ENCODE measurements at regions not wholly inside any gene's neighbourhood (a gene's known extent, or its start where the extent isn't known, plus 50 kb on each side); places are given as distances from the start of the nearest gene placed in this dataset.

DNA sequence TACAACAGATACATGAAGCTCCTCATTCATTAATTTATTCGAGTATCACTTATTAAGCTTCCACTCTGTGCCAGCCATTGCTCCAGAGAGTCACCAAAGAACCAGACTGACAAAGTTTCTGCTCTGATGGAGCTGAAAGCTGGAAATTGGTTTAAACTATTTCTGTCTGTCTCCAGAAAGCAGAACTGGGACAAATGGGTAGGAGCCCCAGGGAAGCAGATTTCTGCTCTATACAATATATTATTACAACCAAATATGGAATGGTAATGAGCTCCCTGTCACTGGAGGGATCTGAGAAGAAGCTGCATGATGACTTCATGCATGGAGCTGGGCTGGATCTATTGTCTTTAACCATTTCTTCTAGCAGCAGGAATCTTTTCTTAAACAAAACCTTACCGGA lies 165.4 kb upstream of the ADO start:
- in situ Hi-C loops (cut with MboI; ENCODE audit: low pct_unique_long_range_greater_than_20kb, low sequenced_read_pairs), result no loop called here
- DNase-seq, result no peak

GRCh38 chr10:62640411-62640810 lies 164.1 kb upstream of the ADO start:
- no peak for DNase-seq
- in situ Hi-C loops (cut with MboI; ENCODE audit: low pct_unique_long_range_greater_than_20kb, low sequenced_read_pairs), result no loop called here

DNA sequence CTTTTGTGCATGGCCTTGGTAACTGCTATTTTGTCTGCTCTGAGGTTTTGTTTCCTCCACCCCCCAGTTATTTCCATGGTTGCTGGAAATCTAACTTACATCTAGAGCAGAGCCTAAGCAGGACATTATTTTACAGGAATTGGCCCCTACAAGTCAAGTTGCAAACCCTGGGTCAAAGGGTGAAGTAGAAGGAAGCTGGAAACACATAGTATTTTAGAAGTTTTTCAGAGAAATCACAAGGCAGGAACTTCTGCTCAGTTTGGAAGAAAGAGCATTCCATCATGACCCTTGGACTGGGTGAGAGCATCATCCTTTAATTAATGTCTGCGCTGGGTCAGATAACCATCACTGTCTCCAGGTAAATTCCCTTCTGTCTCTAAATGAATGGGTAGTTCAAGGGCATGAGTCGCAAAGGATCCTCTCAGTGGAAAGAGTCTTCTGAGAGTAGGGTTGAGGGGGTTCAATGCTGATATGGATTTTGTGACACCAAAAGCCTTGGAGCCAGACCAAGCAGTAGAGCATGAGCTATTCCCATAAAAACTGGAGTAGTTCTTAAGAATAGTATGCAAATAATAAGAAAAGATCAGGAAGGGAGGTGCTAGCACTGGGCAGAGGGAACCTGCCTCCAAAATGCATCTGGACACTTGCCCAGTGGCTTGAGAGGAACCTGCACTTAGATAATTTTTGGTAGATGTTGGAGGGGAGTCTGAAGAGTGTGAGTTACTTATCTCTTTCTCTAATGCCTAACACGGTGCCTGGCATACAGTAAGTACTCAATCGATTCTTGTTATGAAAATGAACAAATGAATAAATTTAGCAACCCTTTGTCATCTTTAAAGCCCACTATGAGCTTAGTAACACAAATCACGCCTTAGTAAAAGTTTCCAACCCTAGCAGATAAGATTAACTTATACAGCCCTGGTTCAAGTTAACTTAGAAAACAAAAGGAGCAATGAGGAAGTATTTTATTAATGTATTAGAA lies 160.6 kb upstream of the ADO start:
- in situ Hi-C loops (cut with MboI; ENCODE audit: low pct_unique_long_range_greater_than_20kb, low sequenced_read_pairs), result no loop called here
- DNase-seq, result no peak

DNA sequence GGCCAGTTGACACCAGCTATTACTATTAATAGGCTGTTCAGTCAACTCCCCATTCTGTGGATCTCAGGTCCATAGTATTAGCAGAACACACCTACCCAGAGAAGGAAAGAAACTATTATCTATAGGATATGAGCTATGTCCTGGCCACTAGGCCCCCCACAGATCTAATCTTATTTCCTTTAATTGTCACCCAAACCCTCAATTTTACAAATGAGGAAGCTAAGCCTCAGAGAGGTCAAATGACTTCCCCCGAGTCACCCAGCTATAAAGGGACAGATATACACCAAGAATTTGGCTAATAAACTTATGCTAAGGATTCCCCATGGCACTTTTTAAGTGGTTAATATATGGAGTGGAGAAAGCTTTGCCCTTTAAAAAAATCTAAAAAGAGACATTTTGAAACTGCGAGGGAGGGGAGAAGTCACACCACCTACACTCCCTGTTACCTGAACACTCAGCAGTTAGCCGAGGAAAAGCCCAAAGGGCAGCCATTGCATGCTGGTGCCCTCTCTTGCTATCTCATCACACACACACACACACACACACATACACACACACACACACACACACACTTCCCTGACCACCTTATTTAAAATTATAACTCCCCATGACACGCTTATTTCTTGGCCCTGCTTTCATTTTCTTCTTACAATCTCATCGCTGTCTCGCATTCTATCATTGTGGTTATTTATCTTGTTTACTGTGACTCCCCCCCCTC lies 157.0 kb upstream of the ADO start:
- DNase-seq, result no peak
- in situ Hi-C loops (cut with MboI; ENCODE audit: low pct_unique_long_range_greater_than_20kb, low sequenced_read_pairs), result no loop called here

DNA sequence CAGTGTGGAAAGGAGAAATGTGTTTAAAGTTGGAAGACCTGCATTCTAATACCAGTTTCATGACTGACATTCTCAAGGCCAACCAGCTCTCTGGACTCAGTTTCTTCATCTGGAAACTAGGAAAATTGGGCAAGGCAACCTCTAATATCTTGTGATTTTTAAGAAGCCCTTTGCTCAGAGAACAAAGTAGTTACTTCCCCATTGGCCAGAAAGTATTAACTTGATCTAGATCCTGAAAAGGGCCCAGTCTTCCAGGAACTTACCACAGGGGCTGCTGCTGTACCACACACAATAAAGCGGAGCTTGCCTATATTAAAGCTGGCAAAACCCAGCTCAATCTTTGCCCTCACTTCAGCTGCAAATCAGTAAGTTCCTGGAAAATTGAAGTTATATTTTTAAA lies 155.6 kb upstream of the ADO start:
- DNase-seq, result peak; percentile 16
- in situ Hi-C loops (cut with MboI; ENCODE audit: low pct_unique_long_range_greater_than_20kb, low sequenced_read_pairs), result no loop called here

GRCh38 chr10:62650411-62650810 lies 154.1 kb upstream of the ADO start:
- no peak for DNase-seq
- in situ Hi-C loops (cut with MboI; ENCODE audit: low pct_unique_long_range_greater_than_20kb, low sequenced_read_pairs), result no loop called here

DNA sequence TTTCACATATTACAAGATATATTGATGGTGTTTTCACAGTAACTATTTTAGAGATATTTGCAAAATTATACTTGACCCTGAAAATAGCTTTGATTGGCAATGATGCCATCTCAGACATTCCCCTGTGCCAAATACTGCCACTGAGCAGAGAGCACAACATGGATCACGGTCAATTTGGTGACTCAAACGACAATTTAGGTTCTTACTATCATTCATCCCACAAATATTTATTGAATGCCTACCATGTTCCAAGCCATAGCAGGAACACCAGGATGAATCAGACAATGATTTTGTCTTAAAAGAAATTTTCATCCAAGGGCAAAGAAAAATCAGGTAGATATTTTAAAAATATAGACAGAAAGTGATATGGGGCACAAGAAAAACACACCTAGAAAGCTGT lies 153.2 kb upstream of the ADO start:
- DNase-seq, result no peak
- in situ Hi-C loops (cut with MboI; ENCODE audit: low pct_unique_long_range_greater_than_20kb, low sequenced_read_pairs), result no loop called here

GRCh38 chr10:62652114-62652513 lies 152.4 kb upstream of the ADO start:
- in situ Hi-C loops (cut with MboI; ENCODE audit: low pct_unique_long_range_greater_than_20kb, low sequenced_read_pairs), result no loop called here
- no peak for DNase-seq

DNA sequence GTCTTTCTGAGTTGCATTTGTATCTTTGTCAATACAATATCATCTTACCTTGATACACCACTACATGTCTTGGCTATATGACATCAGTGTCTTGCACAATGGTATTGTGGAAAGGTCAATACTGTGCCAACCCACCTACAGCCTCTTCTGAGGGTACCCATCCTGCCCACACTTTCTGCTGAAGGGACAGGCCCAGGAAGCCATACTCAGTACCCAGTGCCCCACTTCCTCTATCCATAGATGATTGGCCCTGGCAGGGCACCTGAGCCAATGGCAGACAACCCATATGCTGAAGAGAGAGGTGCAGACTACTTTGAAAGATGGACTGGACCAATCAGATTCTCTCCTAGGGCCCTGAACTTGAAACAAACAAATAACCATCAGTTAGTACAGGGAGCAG lies 152.0 kb upstream of the ADO start:
- DNase-seq, result no peak
- in situ Hi-C loops (cut with MboI; ENCODE audit: low pct_unique_long_range_greater_than_20kb, low sequenced_read_pairs), result no loop called here

GRCh38 chr10:62653254-62653653 lies 151.3 kb upstream of the ADO start:
- DNase-seq, result peak; percentile 36
- in situ Hi-C loops (cut with MboI; ENCODE audit: low pct_unique_long_range_greater_than_20kb, low sequenced_read_pairs), result no loop called here

DNA sequence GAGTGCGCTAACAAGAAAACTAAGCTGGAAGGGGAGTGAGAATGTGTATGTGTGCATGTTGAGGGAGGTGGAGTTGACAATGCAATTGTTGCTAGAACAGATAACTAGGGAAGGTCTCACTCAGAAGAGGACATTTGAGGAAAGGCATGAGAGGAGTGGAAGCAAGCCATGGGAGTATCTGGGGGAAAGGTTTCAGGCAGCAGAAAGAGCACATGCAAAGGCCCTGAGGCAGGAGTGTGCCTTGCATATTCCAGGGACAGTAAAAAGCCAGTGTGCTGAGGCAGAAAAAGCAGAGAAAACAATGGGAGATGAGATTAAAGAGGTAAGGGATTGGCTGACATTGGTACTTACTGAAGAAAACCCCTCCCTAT lies 149.6 kb upstream of the ADO start:
- DNase-seq, result no peak
- in situ Hi-C loops (cut with MboI; ENCODE audit: low pct_unique_long_range_greater_than_20kb, low sequenced_read_pairs), result no loop called here

DNA sequence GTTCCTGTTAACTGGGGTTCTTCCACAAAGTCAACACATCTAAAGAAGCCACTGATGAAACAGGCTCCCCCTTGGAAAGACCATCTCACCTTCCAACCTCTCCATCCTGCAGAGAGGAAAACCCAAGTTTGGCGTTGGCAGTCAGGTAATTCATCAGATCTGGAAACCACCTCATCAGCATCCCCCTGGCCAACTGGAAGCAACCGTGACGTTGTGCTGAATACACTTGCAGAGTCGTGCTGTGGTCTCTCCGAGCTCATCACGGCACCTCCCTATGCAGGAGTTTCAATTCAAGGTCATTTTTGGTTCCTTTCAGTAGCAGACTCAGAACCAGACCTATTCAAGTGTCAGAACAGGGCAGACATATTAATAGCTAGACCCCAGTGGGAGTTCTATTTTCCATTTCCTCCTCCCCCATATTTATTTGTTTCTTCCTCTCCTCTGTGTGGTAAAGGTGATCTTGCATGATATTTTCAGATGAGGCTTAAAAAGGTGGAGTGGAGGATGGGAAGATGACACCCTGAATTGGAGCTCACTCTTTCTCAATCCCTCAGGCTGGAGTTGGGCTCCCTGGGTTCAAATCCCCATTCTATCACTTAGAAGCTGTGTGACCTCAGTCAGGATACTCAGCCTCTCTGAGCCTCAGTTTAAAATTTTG lies 149.1 kb upstream of the ADO start:
- in situ Hi-C loops (cut with MboI; ENCODE audit: low pct_unique_long_range_greater_than_20kb, low sequenced_read_pairs), result no loop called here
- DNase-seq, result no peak

GRCh38 chr10:62657244-62657835 lies 147.2 kb upstream of the ADO start:
- no peak for DNase-seq
- in situ Hi-C loops (cut with MboI; ENCODE audit: low pct_unique_long_range_greater_than_20kb, low sequenced_read_pairs), result no loop called here

- in situ Hi-C loops (cut with MboI; ENCODE audit: low pct_unique_long_range_greater_than_20kb, low sequenced_read_pairs), result no loop called here
- no peak for DNase-seq
Measured at GRCh38 chr10:62658516-62658915, 146.0 kb upstream of the ADO start.

- in situ Hi-C loops (cut with MboI; ENCODE audit: low pct_unique_long_range_greater_than_20kb, low sequenced_read_pairs), result no loop called here
- DNase-seq, result no peak
Measured at GRCh38 chr10:62661143-62661542, 143.4 kb upstream of the ADO start.

DNA sequence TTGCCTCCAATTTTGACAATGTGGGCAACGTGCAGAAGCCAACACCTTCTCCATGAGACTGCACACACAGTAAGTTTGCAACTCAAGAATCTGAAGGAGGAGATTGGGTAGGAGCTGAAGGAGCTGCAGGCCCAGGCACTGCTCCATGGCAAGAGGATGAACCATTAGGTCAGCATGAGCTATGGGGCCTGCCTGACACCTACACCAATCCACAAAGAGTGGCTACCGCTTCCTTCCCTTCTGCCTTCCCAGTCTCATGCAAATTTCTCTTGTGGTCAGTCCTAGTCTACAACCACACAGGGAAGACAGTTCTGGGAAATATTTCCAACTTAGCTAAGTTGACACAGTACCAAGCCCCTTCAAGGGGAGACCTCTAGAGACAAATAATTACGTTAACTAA lies 142.0 kb upstream of the ADO start:
- in situ Hi-C loops (cut with MboI; ENCODE audit: low pct_unique_long_range_greater_than_20kb, low sequenced_read_pairs), result no loop called here
- DNase-seq, result no peak

DNA sequence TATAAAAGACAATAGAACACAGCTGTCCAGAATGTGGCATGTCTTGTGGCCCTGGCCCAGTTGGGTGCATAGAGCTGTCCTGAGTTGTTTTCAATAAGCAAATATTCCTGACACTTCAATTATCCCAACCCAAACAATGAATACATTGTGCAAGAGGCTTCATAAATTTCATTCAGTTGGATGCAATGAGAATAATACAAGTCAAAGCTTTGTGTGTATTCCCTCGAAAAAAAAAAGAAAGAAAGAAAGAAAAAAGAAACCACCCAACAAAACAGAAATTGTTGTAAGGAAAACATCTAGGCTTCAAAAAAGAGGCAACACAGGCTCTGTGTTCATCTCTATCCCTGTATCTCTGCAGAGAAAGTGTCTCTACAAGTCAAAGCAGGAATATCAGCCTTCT lies 138.7 kb upstream of the ADO start:
- in situ Hi-C loops (cut with MboI; ENCODE audit: low pct_unique_long_range_greater_than_20kb, low sequenced_read_pairs), result no loop called here
- DNase-seq, result no peak

GRCh38 chr10:62666275-62666674 lies 138.2 kb upstream of the ADO start:
- in situ Hi-C loops (cut with MboI; ENCODE audit: low pct_unique_long_range_greater_than_20kb, low sequenced_read_pairs), result no loop called here

GRCh38 chr10:62669341-62669740 lies 135.2 kb upstream of the ADO start:
- in situ Hi-C loops (cut with MboI; ENCODE audit: low pct_unique_long_range_greater_than_20kb, low sequenced_read_pairs), result no loop called here
- DNase-seq, result no peak

More at GRCh38 chr10:62666275-62666674, 138.2 kb upstream of the ADO start:
- peak; percentile 58 for DNase-seq

DNA sequence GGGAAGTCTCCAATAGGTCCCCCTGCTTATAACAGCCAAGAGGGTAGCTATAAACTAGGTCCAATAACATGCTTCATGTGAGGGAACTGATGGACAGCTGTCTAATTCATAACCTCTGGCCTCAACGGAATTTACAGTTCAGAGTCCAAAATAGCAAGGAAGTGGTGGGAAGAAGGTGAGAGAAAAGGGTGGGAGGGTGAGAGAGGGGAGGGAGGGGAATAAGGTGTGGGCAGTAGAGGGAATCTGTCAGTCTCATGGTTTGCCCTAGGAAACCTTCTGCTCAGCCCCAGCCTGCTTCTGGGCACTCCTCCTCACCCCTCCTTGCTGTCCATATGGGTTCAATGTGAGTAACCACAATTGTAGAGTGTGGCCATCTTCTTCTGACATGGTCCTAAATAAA lies 133.4 kb upstream of the ADO start:
- in situ Hi-C loops (cut with MboI; ENCODE audit: low pct_unique_long_range_greater_than_20kb, low sequenced_read_pairs), result no loop called here
- DNase-seq, result no peak

All from KBM-7 (cell line).